Renal pelvis (tissue), 1 donor: ENCODE measurements at regions not wholly inside any gene's neighbourhood (a gene's known extent, or its start where the extent isn't known, plus 50 kb on each side); places are given as distances from the start of the nearest gene placed in this dataset.
A peak's percentile ranks its signal among the peaks of the same experiment; 100 is the strongest.
"Not testable (repeated sequence)": the region's sequence is repeated elsewhere in the genome, so short reads cannot be mapped to it uniquely, and the experiment has no call there.

Source experiments
- DNase-seq: peaks from one replicate; pipeline ENCODE4 v3.0.0-alpha.2; 2013

DNA sequence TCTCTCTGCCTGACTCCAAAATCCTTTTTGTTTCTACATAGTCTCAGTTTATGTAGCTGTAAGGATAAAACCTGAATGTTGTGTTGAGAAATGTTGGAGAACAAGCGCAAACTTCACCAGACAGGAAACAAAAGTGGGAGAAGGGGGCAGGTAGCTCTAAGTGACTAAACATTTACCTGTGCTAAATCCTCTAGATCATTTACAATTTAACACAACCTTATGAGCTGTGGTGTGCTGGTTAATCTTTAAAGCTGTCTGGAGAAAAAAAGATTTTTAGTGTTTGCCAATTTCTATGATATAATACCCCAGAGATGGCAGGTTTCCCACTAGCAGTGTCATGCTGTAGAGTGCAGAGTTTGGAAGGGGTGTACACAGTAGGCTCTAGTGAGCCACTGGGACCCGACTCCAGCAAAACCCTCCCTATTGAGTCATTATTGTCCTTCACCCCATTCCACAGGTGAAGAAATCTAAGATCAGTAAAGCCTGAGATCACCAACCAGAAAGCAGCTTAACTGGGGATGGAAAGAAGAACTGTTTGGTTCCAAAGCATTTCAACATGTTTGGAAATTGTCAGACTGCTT, 992.0 kb downstream of the DCDC2C start:
- DNase-seq = no peak

DNA sequence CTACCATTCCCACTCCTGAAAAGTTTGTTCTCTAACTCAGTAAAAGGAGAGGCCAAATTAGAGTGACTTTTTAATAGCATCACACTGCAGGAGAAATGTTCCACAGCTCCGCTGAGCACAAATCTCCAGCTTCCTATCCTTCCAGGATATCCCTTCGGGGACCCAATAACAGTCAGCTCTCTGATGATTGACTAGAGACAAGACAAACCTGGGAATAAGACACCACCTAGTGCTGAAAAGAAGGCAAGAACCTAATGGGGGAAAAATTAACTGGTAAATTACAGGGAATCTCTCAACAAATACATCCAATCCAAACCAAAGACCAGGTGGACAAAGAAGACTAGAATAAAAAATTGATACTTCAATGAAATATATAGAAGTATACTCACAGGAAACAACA, 977.1 kb upstream of the SOX11 start:
- DNase-seq = no peak

DNA sequence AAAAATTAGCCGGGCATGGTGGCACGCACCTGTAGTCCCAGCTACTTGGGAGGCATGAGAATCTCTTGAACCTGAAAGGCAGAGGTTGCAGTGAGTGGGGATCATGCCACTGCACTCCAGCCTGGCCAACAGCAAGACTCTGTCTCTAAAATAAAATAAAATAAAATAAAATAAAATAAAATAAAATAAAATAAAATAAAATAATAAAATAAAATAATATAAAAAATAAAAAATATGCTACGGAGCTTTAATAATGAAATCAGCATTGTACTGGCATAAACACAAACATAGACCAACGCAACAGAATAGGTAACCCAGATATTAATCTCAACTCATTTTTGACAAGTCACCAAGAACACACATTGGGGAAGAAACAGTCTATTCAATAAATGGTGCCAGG, 973.4 kb upstream of the SOX11 start:
- DNase-seq = no peak

DNA sequence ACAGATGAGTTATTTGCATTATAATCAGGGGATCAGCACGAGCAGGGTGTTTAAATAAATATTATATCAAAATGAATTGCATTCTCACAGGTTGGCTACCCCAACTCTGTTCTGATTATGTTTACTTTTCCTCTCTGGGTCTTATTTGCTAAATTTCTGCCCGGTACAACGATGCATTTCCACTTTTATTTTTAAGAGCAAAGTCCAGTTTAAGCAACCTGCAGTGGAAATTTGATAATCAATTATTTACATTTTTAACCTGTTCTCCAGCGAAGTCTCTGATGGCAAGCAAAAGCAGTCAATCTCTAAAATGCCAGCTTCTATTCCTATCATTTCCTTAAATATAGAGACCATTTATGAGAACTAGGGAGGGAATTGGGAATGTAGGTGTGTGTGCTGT, 966.6 kb upstream of the SOX11 start:
- DNase-seq = no peak

DNA sequence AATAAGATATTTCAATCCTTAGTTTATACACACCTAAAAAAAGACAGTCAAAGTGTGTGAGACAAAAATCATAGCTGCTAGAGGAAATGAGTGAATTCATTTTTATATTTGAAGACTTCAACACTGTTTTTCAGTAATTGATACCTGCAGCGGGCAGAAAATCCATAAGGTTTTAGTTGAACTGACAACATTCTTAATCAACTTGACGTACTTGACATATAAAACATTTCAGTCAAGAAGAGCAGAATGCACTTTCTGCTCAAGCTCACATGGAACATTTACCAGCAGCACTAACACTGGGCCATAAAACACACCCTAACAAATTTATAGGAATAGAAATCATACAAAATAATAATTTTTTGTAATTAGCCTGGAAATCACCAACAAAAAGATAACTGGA, 959.6 kb upstream of the SOX11 start:
- no peak for DNase-seq

DNA sequence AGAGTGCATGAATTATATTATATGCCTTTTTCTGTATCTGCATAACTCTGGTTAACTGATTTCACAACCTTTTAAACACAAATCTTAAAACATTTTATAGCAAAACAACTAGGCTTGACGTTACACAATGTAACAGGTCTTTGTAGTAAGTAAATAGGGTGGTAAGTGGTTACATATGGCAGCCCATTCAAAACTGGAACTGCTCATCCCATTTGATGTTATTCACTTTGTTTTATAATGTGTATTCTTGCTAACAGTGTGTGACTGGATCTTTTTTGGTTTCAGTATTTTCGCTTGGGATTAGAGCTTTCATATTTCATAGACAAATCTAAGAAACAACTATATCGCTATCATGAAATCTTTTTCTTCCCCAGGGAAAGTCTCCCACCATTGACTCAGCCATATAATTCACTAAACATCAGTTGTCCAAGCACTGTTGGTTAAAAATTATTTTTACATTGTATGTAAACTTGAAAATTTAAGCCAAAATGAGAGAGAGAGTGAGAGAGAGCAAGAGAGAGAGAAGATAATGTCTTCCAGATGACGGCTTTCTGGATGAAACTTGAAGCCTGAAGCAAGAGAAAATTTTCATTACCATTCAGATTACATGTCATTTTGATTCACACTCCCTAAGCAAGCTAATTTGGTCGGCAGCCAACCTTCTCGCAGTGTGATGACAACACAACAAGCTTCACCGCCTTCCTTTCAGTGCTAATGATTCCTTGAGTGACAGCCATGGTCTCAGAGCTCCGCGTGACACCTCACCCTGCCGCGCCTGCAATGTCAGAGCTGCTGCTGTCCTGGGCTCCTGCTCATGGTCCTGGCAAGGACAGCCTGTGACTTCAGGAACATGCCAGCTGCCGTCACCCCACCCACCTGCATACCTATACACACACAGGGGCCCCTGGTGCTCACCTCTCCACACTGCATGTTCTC, 946.9 kb upstream of the SOX11 start:
- peak; percentile 57 for DNase-seq

DNA sequence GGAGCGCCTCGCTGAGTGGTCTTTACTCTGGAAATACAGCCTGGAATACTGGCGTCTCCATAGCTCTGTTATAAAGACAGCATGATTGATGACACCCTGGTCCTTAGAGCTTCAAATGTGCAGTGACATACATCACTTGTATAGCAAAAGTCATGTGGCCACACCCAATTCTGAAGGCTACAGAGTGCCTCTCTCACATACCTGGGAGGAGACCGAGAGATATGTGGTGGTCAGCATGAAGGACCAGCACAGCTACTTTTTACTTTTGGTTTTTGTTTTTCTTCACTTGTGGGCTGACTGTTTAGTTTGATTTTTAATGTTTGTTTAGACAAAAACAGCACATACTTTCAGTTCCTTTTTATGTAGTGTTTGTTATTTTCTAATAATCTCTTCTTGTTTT, 938.5 kb upstream of the SOX11 start:
- no peak for DNase-seq

DNA sequence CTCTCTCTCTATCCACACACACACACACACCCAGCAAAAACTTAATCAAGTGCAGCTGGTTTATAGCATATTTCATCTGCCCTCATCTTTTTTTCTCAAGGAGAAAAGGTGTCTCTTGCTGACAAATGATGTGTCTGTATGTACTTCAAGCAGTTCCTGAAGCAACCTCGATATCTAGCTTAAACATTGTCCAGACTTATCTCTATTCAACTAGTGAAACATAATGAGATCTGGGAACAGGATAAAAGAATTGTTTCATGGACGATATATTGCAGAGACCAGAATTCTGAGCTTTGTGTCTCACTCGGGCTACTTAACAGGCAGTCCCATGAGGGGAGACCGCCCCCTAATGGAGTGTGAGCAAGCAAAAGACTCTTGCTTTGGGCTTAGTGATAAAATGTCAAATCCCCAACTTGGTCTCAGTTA, 929.2 kb upstream of the SOX11 start:
- DNase-seq = peak; percentile 81

DNA sequence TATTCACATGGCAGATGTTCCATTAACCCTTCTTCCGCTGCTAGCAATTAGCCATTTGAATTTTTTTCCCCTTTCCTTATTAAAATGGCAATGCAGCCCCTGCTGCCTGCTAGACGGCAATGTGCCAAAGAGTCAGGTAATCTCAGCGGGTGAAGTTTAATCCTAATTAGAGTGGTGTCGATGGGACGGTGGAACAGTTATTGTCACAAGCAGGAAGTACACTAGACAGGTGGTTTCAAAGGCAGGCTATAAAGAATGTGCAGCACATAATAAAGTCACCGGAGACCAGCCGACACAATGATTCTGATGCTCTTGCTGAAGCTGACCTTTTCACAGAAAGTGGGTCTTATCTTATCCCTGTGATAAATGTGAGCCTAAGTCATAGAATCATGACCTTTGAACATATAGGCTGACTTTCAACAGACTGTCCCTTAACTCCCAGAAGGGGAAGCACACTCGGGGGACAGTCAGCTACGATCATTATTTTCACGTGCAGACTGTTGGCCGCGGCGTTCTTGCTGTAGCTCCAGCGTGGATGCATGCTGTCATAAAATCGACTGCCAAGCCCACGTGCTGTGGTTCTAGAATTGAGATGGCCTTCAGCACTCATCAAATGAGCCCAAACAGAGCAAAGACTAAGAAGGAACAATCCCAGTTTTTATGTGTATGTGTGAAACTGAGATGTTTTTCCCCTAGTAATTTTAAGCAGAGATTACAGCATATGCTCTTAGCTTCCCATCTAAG, 926.2 kb upstream of the SOX11 start:
- DNase-seq = no peak

DNA sequence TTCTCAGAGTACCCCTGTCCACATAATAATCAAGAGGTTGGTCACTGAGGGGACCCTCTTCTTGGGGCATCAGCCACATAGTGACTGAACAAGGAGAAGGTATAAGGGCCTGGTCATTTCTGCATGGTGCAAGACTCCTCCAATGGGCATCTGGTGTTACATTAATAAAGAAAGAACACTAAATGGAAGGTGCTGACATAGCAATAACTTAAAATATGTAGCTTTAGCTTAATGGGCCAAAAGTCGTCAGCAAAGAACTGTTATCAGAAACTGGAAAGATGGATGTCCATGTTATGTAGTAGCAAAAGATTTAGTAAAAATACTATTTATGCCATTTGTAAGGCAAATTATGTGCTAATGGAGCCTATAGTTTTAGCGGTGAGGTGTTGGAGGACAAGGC, 916.5 kb upstream of the SOX11 start:
- DNase-seq = no peak

DNA sequence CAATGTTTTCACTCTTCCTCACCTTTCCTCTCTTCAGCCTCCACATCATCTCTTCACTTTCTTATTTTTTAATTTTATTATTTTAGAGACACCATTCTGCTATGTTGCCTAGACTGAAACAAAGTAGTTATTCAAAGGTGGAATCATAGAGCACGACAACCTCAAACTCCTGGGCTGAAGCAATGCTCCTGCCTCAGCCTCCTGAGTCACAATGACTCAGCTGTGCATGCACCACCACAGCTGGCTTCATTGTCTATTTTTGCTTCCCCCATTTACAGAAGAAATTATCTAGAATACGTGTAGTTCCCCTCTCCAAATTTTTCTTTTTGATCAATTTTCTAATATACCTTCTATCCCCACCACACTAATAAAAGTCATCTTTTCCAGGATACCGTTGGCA, 911.5 kb upstream of the SOX11 start:
- no peak for DNase-seq

DNA sequence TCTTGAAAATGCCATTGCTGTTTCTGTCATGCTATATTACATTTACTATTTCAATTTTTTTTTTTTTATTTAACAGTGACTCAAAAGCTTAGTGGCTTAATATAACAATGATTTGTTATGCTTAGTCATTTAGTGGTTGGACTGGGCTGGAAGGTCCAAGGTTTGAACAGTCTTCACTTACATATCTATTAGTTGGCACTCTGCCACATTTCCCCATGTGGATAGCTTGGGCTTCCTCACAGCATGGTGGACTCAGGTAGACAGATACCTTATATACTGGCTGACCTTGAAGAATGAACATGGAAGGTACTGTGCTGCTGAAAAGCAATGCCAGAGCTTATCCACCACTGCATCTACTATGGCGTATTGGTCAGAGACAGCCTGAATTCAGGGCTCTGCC, 909.5 kb upstream of the SOX11 start:
- no peak for DNase-seq

DNA sequence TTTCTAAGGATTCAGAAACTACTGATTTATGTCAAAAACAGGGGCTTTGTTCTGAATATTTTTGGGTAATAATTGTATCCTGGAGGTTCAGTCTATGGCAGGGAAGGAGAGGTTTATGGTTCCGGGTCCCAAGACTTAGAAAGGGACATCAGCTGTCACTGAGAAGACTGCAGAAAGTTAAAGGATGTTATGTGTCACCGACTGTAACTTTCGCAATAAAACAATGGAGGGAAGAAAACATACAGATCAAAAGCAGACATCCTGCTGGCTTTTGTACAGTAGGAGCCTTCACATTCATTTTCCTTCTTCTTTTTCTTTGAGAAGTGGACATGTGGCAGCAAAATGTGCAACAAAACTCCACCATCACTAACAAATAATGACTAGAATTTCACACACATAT, 900.7 kb upstream of the SOX11 start:
- DNase-seq = peak; percentile 12

DNA sequence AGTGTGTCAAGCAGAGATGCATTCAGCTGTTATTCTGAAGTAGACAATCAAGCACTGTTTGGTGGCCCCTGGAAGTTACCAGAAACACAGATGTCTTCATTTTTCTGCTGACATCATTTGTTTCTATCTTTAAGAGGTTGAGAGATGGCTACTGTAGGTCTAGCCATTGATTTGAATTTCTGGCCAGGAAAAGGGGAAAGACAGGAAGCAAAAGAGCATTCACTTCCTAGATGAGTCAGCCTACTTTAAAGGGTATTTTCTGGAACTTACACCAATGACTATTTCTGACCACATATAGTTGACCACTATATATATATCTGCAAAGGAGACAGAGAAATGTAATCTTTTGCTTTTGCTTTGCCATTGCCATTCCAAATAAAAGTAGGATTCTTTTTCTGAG, 900.1 kb upstream of the SOX11 start:
- DNase-seq = no peak

DNA sequence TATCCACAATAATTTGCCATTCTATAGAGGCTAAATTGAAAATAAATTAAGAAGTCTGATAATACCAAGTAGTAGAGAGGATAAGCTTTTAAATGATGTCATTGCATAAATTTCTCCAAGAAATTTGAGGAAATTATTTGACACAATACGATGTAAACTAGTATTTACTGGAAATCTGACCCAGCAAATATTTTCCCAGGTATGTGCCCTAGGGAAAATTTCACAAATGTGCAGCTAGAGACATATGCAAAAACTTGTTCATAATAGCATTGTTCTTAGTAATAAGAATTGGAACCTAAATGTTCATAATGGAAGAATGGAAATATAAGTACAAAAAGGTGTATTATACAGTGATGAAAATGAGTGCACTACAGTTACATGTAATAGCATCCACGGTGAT, 888.8 kb upstream of the SOX11 start:
- DNase-seq = no peak

DNA sequence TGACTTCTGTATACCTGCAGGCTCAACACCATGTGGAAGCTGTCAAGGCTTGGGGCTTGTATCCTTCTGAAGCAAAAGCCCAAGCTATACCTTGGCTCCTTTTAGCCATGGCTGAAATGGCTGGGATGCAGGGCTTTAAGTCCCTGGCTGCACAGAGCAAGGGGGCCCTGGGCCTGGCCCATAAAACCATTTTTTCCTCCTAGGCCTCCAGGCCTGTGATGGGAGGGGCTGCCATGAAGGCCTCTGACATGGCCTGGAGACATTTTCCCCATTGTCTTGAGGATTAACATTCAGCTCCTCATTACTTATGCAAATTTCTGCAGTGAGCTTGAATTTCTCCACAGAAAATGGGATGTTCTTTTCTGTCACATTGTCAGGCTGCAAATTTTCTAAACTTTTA, 878.0 kb upstream of the SOX11 start:
- DNase-seq = not testable (repeated sequence)

DNA sequence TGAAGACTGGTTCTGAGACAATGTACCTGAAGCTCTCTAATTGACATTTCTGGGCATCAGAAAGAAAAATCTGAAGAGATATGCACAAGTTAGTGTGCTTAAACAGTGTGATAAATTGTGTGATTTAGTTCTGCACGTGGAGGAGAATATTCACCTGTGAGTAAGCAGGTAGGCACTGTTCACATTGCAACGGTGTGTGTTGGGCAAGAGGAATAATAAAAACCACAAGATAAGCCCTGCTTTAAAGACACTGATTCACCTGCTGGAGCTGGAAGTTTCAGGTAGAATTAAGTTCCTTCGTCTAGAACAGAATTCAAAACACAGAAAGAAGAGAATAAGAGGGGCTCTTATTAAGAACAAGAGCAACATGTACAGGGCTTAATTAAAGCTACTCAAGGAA, 864.3 kb upstream of the SOX11 start:
- DNase-seq = no peak

DNA sequence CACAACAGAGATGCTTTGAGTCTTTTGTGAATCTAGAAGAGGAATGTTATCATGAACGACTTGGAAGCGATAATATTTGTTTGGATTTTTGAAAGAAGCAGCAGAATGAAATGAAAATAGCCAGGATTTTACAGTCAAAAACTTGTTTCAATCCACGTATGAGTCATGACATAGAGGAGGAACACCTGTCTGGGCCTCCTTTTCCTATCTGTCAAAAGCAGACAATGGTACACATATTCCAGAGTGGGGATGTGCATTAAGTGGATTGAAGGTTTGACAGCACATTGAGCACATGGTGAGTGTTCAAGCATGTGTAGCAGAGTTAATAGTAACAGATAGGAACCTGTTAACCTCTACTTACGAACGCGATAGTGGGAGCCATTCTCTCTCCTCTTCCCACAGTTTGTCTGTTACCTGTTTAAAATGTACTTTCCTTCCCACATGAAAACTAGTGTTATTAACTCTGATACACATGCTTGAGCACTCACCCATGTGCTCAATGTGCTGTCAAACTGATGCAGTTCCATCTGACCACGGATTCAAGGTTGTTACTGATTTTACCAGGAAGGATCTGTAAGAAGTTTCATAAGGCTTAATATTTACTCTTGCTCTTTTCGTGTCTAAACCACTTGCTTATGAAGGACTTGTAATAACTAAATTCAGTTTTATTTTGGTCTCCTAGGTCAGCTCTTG, 863.4 kb upstream of the SOX11 start:
- no peak for DNase-seq

DNA sequence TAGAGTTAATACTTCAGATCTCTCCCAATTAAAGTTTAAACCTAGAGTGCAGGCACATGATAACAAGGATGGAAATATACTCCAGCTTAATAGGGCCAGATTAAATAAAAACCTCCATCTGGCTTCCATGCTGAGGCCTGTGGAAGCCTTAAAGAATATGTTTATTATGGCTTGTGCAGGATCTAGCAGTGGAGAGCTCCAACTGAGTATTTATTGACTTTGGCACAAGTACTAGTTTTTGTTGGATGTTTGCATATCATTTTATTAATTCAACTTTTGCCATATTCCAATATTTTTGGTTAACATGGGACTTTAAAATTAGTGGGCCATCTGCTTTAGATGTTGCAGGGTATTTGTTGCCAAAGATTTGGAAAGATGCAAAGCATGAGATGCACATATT, 860.4 kb upstream of the SOX11 start:
- peak; percentile 10 for DNase-seq

DNA sequence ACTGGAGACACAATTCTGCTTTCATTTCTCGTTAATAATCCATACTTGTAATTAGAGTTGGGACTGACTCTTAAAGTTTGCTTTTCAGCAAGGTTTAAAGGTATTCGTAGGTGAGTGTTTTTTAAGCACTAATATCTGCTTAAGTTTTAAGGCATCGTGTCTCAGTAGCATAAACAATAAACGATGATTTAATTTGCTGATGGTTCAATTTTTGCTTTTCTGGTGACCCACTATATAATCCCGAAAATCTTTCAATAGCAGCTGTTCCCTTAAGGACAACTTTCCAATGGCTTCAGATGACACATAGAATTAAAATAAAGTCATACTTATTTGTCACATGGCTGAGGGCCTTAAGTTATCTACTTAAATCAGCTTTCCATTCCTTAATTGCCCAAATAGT, 859.5 kb upstream of the SOX11 start:
- no peak for DNase-seq

DNA sequence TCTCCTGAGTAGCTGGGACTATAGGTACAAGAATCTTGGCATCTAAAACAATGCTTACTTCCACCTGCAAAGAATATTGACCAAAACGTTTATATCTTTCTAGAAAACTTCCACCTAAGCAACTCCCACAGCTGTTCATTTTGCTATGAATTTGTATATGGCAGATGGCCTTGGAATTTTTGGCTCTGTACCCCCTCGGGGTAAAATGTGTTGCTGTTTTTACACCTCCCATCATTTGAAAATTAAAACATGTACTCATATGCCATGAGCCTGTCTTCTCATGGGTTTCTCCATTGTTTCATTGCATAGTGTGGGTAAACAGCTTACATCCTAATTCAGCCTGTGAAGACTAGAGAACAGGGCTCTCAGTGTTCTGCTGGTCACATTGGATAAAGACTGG, 853.6 kb upstream of the SOX11 start:
- DNase-seq = no peak

DNA sequence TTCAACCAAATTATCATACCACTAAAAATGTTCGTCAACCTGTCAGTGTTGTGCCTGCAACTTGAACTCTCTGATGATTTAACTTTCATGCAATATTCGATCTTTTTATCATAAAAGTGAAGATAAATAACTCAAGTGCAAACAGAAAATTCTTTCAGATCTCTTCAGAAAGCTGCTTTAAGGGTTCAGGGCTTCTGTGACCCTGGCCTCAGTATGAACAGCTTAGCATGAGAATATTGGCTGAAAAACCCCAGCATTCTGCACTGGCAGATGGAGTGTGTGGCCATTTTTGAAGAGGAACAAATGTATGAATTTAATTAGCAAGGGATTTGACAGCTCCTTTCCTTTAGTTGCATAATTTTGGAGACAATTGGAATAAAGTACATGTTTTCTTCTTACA, 851.4 kb upstream of the SOX11 start:
- DNase-seq = peak; percentile 56
